ENCODE measurements at regions not wholly inside any gene's neighbourhood (a gene's known extent, or its start where the extent isn't known, plus 50 kb on each side); places are given as distances from the start of the nearest gene placed in this dataset.

DNA sequence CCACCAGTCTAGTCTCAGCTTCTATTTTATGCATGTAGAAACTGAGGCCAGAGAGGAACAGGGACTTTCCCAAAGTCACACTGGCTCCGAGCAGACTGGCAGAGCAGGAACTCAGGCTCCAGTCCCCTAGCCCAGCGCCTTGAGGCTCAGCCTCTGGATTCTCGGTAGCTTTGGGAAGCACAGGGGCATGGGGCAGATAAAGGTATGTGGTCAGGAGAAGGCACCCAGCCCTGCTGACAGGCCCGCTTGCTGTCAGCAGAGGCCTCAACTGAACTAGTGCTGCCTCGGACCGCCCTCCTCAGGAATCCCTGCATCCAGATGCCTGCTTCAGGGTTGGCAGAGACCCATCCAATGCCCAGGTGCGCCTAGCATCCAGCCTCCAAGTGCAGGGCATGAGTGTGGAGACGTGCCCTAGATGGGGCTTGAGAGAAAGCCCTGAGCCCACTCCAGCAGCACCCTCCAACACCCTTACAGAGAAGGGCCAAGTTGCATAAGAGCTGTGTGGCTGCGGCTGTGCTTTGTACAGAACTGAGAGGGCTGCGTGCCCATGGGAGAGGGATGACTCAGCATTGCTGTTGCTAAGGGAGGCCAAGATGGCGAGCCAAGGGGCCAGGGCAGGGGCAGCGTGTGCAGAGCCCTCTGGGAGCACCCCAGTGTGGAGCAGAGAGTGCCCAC lies 168.6 kb downstream of the MACROH2A1 start:
- WGBS, 2 donors = 37 to 65% methylated on average over 12 of the region's 12 CpGs
- peak overlapping the region; percentile 78 to 92 for H3K27ac ChIP-seq (ENCODE audit: low read depth in 2 of 2, low read length in 1 of 2)
- H3K36me3 ChIP-seq (ENCODE audit: control insufficient read depth in 2 of 2, insufficient read depth in 2 of 2, low read length in 1 of 2) = no peaks in the 10 kb centered on the region
- peaks cover 0 to 3% of the 10 kb centered on the region in 2 donors for H3K9me3 ChIP-seq (ENCODE audit: control insufficient read depth in 2 of 2, insufficient read depth in 1 of 2, low read depth in 1 of 2, low read length in 1 of 2)
- peaks cover 17 to 34% of the 10 kb centered on the region in 2 donors for H3K4me1 ChIP-seq (ENCODE audit: control insufficient read depth in 2 of 2, insufficient read depth in 2 of 2, low read length in 1 of 2)
- H3K4me3 ChIP-seq (ENCODE audit: low read depth in 1 of 2, low read length in 2 of 2) = no peak overlapping the region
- H3K27me3 ChIP-seq (ENCODE audit: control insufficient read depth in 1 of 2, insufficient read depth in 2 of 2, low read length in 2 of 2) = no peaks in the 10 kb centered on the region

DNA sequence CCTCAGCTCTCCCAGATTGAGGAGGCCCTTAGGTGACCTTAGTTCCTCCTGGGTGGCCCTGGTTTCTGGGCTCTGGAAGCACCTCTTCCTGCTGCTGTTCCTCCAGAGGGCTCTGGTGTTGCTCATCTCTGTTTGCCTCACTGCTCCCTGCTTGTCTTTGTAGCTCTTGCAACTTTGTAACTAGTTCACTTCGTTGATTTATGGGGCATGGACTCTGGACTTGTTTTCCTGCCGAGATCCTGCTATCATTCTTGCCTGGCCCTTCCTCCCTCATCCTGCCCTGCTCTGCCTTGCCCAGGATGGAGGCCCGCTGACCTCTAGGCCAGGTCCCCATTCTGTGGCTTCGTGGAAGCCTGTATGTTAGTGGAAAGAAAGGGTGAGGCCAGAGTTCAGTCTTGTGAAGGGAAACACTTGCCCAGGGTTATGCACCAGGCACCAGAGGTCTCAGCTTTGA lies 169.3 kb downstream of the MACROH2A1 start:
- Histone ChIP-seq H3K27me3 (ENCODE audit: control insufficient read depth in 1 of 2, insufficient read depth in 2 of 2, low read length in 2 of 2) (no peaks in the 10 kb centered on the region), H3K4me1 (ENCODE audit: control insufficient read depth in 2 of 2, insufficient read depth in 2 of 2, low read length in 1 of 2) (peaks cover 17 to 33% of the 10 kb centered on the region in 2 donors), H3K27ac (ENCODE audit: low read depth in 2 of 2, low read length in 1 of 2) (peak overlapping the region; percentile 78 to 92), H3K36me3 (ENCODE audit: control insufficient read depth in 2 of 2, insufficient read depth in 2 of 2, low read length in 1 of 2) (no peaks in the 10 kb centered on the region), H3K4me3 (ENCODE audit: low read depth in 1 of 2, low read length in 2 of 2) (no peak overlapping the region), H3K9me3 (ENCODE audit: control insufficient read depth in 2 of 2, insufficient read depth in 1 of 2, low read depth in 1 of 2, low read length in 1 of 2) (peaks cover 0 to 3% of the 10 kb centered on the region in 2 donors)
- WGBS, 2 donors = 50 to 57% methylated on average over 4 of the region's 4 CpGs

DNA sequence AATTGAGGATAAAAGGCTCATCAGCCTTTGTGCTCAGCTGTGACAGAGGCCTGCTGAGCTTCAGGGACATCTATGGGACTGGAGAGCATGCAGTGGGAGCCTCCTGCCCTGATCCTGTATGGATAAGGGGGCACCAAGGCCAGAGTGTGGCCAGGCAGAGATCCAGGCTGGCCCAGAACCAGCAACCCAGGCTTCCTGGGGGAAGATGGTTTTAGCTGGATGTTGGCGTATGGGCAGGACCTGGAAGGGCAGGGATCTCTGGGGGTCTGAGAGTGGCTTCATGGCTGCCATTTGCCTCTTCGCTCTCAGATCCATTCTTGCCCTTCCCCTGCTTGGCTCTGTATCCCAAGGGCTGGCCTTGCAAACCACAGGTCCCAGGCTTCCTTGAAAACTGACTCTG lies 169.9 kb downstream of the MACROH2A1 start:
- Histone ChIP-seq H3K27me3 (ENCODE audit: control insufficient read depth in 1 of 2, insufficient read depth in 2 of 2, low read length in 2 of 2) (no peaks in the 10 kb centered on the region), H3K9me3 (ENCODE audit: control insufficient read depth in 2 of 2, insufficient read depth in 1 of 2, low read depth in 1 of 2, low read length in 1 of 2) (peaks cover 0 to 3% of the 10 kb centered on the region in 2 donors), H3K27ac (ENCODE audit: low read depth in 2 of 2, low read length in 1 of 2) (peak overlapping the region; percentile 78 to 92), H3K4me3 (ENCODE audit: low read depth in 1 of 2, low read length in 2 of 2) (no peak overlapping the region), H3K4me1 (ENCODE audit: control insufficient read depth in 2 of 2, insufficient read depth in 2 of 2, low read length in 1 of 2) (peaks cover 17 to 33% of the 10 kb centered on the region in 2 donors), H3K36me3 (ENCODE audit: control insufficient read depth in 2 of 2, insufficient read depth in 2 of 2, low read length in 1 of 2) (no peaks in the 10 kb centered on the region)
- WGBS, 2 donors = 91 to 94% methylated on average over 2 of the region's 2 CpGs

DNA sequence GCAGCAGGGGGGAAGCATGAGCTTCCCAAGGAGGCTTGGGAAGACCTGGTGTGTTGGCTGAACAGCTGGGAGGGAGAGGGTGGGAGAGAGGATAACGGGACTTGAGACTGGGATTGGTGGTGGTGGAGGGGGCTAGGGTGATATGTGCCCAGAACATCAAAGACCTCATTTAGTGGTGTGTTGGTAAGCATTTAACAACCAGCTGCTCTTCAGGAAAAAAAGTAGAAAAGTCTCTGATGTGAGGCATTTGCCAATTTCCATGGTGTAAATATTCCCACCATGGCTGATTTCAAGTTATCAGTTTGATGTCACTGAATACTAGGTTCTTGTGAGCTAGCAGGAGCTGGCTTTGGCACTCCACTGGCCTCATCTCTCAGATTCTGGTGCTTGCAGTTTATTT lies 170.8 kb downstream of the MACROH2A1 start:
- 85 to 88% methylated on average over 1 of the region's 1 CpG for WGBS, 2 donors
- Histone ChIP-seq H3K36me3 (ENCODE audit: control insufficient read depth in 2 of 2, insufficient read depth in 2 of 2, low read length in 1 of 2) (no peaks in the 10 kb centered on the region), H3K9me3 (ENCODE audit: control insufficient read depth in 2 of 2, insufficient read depth in 1 of 2, low read depth in 1 of 2, low read length in 1 of 2) (peaks cover 0 to 3% of the 10 kb centered on the region in 2 donors), H3K27ac (ENCODE audit: low read depth in 2 of 2, low read length in 1 of 2) (peak overlapping the region in 1 of 2 donors; percentile 9), H3K27me3 (ENCODE audit: control insufficient read depth in 1 of 2, insufficient read depth in 2 of 2, low read length in 2 of 2) (no peaks in the 10 kb centered on the region), H3K4me3 (ENCODE audit: low read depth in 1 of 2, low read length in 2 of 2) (no peak overlapping the region), H3K4me1 (ENCODE audit: control insufficient read depth in 2 of 2, insufficient read depth in 2 of 2, low read length in 1 of 2) (peaks cover 17 to 39% of the 10 kb centered on the region in 2 donors)

DNA sequence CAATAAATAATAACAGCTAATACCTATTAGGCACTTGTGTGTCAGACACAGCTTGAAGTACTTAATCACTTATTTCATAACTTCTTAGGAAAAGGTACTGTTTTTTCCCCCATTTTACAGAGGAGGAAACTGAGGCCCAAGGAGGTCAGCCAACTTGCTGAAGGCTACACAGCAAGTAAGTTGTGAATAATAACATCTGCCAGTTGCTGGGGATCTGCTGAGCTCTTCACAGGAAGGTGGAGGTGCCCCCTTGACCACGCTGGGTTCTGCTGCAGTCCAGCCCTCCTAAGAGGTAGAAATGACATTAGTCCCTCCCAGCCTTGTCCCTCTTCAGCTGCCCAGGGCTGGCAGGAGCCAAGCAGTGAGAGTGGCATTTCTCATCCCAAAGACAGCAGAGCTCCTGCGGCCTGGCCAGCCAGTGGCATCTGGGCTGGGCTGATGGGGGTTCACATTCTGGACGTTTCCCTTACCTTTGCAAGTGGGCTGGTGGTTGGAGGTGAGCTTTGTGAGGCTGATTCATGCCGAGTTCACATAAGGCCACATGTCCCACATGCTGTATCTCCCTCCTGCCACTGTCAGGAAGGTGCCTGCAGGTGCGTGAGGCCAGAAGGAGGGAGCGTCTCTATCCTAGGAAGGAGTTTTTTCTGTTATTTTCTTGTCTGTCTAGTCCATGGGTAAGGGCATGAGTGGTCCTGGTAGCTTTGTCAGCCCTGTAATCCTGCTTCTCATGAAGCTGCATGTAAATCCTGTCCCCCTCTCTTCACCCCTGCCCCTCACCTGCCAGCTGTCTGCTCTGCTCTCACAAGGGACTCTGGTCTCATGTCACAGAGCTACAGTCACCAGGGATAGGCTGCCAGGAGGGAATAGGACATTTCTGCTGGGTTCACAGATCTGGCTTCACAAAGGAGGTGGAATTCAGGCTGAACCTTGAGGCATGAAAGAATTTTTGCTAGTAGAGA lies 171.7 kb downstream of the MACROH2A1 start:
- Histone ChIP-seq H3K36me3 (ENCODE audit: control insufficient read depth in 2 of 2, insufficient read depth in 2 of 2, low read length in 1 of 2) (no peaks in the 10 kb centered on the region), H3K27ac (ENCODE audit: low read depth in 2 of 2, low read length in 1 of 2) (no peak overlapping the region), H3K27me3 (ENCODE audit: control insufficient read depth in 1 of 2, insufficient read depth in 2 of 2, low read length in 2 of 2) (no peaks in the 10 kb centered on the region), H3K9me3 (ENCODE audit: control insufficient read depth in 2 of 2, insufficient read depth in 1 of 2, low read depth in 1 of 2, low read length in 1 of 2) (peaks cover 0 to 3% of the 10 kb centered on the region in 2 donors), H3K4me1 (ENCODE audit: control insufficient read depth in 2 of 2, insufficient read depth in 2 of 2, low read length in 1 of 2) (peaks cover 17 to 39% of the 10 kb centered on the region in 2 donors), H3K4me3 (ENCODE audit: low read depth in 1 of 2, low read length in 2 of 2) (no peak overlapping the region)
- 76 to 80% methylated on average over 6 of the region's 6 CpGs for WGBS, 2 donors

DNA sequence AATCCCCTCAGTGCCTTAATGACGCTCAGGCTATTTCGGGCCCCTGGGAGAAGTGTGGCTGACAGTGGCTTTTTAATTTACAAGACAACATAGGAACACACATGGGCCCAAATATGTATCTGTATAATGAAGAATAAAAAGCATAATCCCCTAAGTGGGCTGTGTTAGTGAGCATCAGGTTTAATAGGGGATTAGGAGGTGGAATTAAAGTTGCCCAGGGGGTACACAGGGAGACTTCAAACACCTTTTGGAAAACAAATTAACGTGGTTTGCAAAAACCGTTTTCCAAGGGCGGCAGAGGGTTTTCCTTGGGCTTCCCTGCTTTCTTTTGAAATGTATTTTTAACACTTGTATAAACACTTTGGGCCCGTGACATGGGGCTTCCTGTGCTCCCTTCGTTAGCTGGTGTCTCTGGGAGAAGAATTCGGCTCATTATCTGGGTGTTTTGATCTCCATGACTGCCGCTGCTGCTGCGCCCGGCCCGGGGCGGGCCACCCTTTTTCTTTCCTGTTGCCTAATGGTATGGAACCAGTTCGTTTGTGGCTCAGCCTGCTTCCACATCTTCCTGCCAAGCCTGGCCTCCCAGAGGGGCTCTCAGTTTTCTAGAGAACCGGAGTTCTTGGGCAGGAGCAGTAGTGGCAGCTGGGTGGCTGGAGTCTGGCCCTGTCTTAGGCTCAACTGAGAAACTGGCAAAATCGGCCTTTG lies 173.0 kb downstream of the MACROH2A1 start:
- WGBS, 2 donors = 34 to 52% methylated on average over 16 of the region's 16 CpGs
- no peaks in the 10 kb centered on the region for H3K36me3 ChIP-seq (ENCODE audit: control insufficient read depth in 2 of 2, insufficient read depth in 2 of 2, low read length in 1 of 2)
- peaks cover 11 to 34% of the 10 kb centered on the region in 2 donors for H3K4me1 ChIP-seq (ENCODE audit: control insufficient read depth in 2 of 2, insufficient read depth in 2 of 2, low read length in 1 of 2)

DNA sequence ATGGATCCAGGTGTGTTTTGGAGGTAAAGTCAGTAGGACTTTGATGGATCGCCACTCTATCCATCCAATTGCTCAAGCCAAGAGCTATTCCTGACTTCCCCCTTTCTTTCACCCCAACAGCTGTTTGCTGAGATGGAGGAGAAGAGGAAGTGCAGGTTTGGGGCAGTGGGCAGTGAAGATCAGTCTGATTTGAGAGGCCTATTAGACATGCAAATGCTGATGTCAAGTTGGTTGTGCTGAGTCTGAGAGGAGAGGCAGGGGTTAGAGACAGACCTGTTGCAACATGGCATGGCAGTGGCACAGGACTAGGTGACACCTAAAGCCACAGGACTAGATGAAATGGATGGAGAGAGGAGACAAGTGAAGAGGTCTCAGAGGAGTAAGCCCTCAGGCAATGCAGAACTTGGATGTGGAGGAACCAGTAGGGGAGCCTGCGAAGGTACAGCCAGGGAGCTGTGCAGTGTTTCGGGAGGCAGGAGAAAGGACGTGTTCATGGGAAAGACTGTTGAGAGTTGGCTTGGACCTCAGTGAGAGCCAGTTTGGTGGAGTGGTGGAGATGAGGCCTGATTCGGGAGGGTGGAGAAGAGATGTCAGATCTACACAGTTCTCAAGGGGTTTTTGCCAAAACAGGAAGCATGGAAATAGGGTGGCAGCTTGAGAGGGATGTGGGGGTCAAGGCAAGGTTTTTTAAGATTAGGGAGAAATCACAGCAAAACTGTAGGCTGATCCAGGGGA lies 175.0 kb downstream of the MACROH2A1 start:
- H3K9me3 ChIP-seq (ENCODE audit: control insufficient read depth in 2 of 2, insufficient read depth in 1 of 2, low read depth in 1 of 2, low read length in 1 of 2) = peaks cover 0 to 3% of the 10 kb centered on the region in 2 donors
- peaks cover 0 to 20% of the 10 kb centered on the region in 2 donors for H3K4me1 ChIP-seq (ENCODE audit: control insufficient read depth in 2 of 2, insufficient read depth in 2 of 2, low read length in 1 of 2)
- no peaks in the 10 kb centered on the region for H3K27me3 ChIP-seq (ENCODE audit: control insufficient read depth in 1 of 2, insufficient read depth in 2 of 2, low read length in 2 of 2)
- 61 to 64% methylated on average over 5 of the region's 5 CpGs for WGBS, 2 donors
- no peaks in the 10 kb centered on the region for H3K36me3 ChIP-seq (ENCODE audit: control insufficient read depth in 2 of 2, insufficient read depth in 2 of 2, low read length in 1 of 2)
- H3K4me3 ChIP-seq (ENCODE audit: low read depth in 1 of 2, low read length in 2 of 2) = no peak overlapping the region
- H3K27ac ChIP-seq (ENCODE audit: low read depth in 2 of 2, low read length in 1 of 2) = peak overlapping the region; percentile 11 to 95

More for the DNA sequence above, 173.0 kb downstream of the MACROH2A1 start:
- peak overlapping the region in 1 of 2 donors; percentile 74 for H3K27ac ChIP-seq (ENCODE audit: low read depth in 2 of 2, low read length in 1 of 2)
- H3K27me3 ChIP-seq (ENCODE audit: control insufficient read depth in 1 of 2, insufficient read depth in 2 of 2, low read length in 2 of 2) = no peaks in the 10 kb centered on the region
- H3K9me3 ChIP-seq (ENCODE audit: control insufficient read depth in 2 of 2, insufficient read depth in 1 of 2, low read depth in 1 of 2, low read length in 1 of 2) = peaks cover 0 to 3% of the 10 kb centered on the region in 2 donors
- H3K4me3 ChIP-seq (ENCODE audit: low read depth in 1 of 2, low read length in 2 of 2) = no peak overlapping the region

DNA sequence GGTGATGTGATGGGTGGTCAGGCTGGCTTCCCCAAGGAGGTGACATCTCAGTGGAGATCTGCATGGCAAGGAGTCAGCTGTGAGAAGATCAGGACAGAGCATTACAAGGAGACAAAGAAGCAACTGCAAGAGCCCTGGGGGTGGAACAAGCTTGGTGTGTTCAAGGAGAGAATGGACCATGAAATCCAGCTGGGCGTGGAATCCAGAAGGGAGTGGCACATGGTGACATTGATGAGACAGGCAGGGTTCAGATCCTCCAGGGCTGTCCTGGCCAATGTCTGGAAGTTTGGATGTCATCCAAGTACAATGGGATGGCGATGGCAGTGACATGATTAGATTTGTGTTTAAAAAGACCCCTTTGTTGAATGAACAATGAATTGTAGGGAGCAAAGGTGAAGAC lies 175.6 kb downstream of the MACROH2A1 start:
- H3K4me3 ChIP-seq (ENCODE audit: low read depth in 1 of 2, low read length in 2 of 2) = no peak overlapping the region
- WGBS, 2 donors = 62 to 70% methylated on average over 2 of the region's 2 CpGs

More for the DNA sequence above, 175.6 kb downstream of the MACROH2A1 start:
- Histone ChIP-seq H3K36me3 (ENCODE audit: control insufficient read depth in 2 of 2, insufficient read depth in 2 of 2, low read length in 1 of 2) (no peaks in the 10 kb centered on the region), H3K9me3 (ENCODE audit: control insufficient read depth in 2 of 2, insufficient read depth in 1 of 2, low read depth in 1 of 2, low read length in 1 of 2) (peaks cover 0 to 3% of the 10 kb centered on the region in 2 donors), H3K4me1 (ENCODE audit: control insufficient read depth in 2 of 2, insufficient read depth in 2 of 2, low read length in 1 of 2) (peaks cover 0 to 20% of the 10 kb centered on the region in 2 donors), H3K27me3 (ENCODE audit: control insufficient read depth in 1 of 2, insufficient read depth in 2 of 2, low read length in 2 of 2) (no peaks in the 10 kb centered on the region), H3K27ac (ENCODE audit: low read depth in 2 of 2, low read length in 1 of 2) (peak overlapping the region; percentile 86 to 95)

All from esophagus (tissue), 2 donors.